ENCODE measurements at regions not wholly inside any gene's neighbourhood (a gene's known extent, or its start where the extent isn't known, plus 50 kb on each side); places are given as distances from the start of the nearest gene placed in this dataset.

DNA sequence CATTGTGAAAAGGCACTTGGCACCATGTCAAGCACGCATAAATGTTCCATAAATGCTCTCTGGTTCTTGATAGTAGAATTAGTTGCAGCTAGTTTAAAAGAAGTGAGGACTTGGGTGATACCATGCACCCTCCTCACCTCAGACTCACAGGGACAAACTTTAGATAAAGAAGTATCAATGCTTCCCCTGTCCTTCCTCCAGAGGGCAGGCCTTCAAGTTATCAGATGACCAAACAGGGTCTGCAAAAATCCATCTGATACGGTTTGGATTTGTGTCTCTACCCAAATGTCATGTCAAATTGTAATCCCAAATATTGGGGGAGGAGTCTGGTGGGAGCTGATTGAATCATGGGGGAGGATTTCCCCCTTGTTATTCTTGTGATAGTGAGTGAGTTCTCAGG is 54.1 kb downstream of the C1QL2 start:
- Mint-ChIP-seq H3K27ac (no peak overlapping the region), H3K4me1 (no peaks in the 10 kb centered on the region), H3K9me3 (peaks cover 19 to 26% of the 10 kb centered on the region in 2 donors), H3K4me3 (no peak overlapping the region), H3K27me3 (no peaks in the 10 kb centered on the region)
- no peak for DNase-seq
- ATAC-seq: no peak

DNA sequence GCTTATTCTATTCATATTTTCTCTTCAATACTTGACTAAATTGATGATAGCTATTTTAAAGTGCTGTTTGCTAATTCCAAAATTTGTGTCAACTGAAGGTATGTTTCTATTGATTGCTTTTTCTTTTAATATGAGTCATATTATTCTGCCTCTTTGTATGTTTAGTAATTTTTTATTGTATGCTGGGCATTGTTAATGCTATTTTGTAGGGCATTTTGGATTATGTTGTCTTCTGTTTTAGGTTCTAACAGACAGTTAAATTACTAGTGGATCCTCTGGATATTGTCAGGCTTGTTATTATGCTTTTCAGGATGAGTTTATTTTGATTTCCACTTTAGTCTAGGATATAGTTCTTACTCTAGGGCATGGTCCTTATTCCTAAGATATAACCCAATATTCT is 55.6 kb downstream of the C1QL2 start:
- Mint-ChIP-seq H3K27me3 (no peaks in the 10 kb centered on the region), H3K9me3 (peaks cover 27 to 37% of the 10 kb centered on the region in 2 donors)

DNA sequence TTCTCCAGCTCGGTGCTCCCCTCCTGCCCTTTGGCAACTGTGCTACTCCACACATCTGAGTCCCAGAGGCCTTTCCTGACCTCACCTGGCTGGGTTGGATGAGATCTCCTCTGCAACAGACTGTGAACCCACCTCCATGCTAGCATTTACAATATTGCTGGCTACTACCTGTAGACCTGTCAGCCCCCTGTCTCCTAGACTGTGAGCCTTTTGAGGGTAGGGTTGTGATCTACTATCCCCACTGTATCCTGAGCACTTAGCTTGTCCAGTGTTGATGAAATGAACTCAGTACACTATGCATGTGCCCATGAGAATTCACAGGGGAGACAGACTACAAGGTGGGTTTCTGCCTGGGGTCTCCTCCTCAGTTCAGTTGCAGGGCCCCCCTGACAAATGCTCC is 70.1 kb downstream of the C1QL2 start:
- Mint-ChIP-seq H3K4me3 (no peak overlapping the region), H3K27me3 (peaks cover 9% of the 10 kb centered on the region), H3K27ac (no peak overlapping the region), H3K4me1 (no peaks in the 10 kb centered on the region), H3K9me3 (no peaks in the 10 kb centered on the region)
- peak; percentile 28 for ATAC-seq
- no peak for DNase-seq

More for the DNA sequence above, 55.6 kb downstream of the C1QL2 start:
- Mint-ChIP-seq H3K27ac (no peak overlapping the region), H3K4me1 (no peaks in the 10 kb centered on the region), H3K4me3 (no peak overlapping the region)
- ATAC-seq (no peak), DNase-seq (no peak)

DNA sequence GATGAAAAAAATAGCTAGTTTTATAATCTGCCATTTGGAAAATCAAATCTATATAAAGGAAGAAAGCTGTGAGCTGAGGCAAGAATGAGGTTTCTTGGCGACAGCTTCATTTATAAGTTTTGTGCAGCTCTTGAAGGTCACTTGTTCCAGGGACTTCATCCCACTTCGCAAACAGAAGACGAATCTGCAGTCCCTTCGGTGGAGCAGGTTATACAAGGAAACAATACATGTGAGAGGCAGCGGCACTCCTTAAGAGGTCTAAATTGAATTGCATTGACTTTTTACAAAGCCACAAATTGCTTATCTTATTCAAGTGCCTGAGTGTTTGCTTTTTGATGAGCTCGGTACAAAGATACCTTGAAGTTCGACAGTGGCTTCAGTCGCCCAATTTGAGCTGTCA is 72.2 kb downstream of the C1QL2 start:
- Mint-ChIP-seq H3K27ac (no peak overlapping the region), H3K9me3 (no peaks in the 10 kb centered on the region), H3K4me3 (no peak overlapping the region), H3K27me3 (peaks cover 16% of the 10 kb centered on the region), H3K4me1 (no peaks in the 10 kb centered on the region)
- ATAC-seq: no peak
- DNase-seq: no peak

DNA sequence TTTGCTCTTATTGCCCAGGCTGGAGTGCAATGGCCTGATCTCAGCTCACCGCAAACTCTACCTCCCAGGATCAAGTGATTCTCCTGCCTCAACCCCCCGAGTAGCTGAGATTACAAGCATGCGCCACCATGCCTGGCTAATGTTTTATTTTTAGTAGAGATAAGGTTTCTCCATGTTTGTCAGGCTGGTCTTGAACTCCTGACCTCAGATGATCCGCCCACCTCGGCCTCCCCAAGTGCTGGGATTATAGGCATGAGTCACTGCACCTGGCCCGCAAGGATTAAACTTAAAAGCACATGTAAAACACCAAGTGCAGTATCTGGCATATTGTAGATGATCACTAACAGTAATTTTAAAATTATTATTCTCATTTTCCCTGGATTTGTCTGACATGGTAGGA is 72.9 kb downstream of the C1QL2 start:
- H3K27ac Mint-ChIP-seq: no peak overlapping the region
- no peak for DNase-seq
- H3K9me3 Mint-ChIP-seq: no peaks in the 10 kb centered on the region
- no peak for ATAC-seq
- peaks cover 9% of the 10 kb centered on the region for H3K27me3 Mint-ChIP-seq
- no peaks in the 10 kb centered on the region for H3K4me1 Mint-ChIP-seq
- no peak overlapping the region for H3K4me3 Mint-ChIP-seq

DNA sequence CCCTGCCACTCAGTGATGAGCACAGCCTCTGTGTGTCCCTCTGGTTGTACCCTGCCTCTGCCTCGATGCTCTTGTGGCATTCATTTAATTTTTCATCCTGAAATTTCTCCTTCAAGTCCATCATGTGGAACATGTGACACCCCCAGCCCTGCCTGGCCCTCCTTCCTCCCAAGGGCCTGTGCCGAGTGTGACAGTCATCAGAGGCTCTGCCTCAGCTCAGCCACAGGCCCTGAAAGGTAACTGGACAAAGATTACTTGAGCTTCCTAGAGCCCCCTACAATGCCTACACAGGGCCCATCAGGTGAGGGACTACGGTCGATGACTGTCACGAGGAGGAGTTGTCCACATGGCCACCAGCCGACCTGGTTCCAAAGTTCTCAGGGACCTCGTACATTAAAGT is 75.1 kb downstream of the C1QL2 start:
- ATAC-seq (no peak), DNase-seq (no peak)
- Mint-ChIP-seq H3K27me3 (peaks cover 9% of the 10 kb centered on the region), H3K4me3 (no peak overlapping the region), H3K4me1 (no peaks in the 10 kb centered on the region), H3K9me3 (no peaks in the 10 kb centered on the region), H3K27ac (no peak overlapping the region)

DNA sequence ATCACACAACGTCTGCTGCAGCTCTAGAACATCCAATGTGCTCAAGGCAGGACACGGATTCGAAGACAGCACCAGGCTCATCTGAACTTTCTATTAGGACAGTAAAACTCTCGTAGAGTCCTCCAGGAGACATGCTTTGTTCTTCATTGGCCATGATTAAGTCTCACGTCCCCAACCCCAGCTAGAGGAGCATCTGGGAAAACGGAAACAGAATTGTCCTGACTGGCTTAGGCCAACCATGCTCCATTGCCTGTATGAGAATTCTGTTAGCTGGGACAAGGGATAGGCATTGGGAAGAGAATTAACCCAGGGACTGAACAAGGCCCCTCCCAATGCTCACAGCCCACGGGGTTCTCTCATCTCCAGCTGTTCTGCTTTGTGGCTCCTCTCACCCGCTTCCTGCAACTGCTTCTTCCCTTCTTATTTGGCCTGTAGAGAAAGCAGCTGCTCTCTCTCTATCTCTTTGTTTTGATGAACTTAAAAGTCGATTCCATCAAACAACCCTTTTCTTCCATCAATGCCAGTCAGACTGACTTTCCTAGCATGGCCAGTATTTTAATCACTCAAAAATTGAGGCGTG is 75.6 kb downstream of the C1QL2 start:
- no peak overlapping the region for H3K4me3 Mint-ChIP-seq
- ATAC-seq: no peak
- no peaks in the 10 kb centered on the region for H3K9me3 Mint-ChIP-seq
- H3K4me1 Mint-ChIP-seq: no peaks in the 10 kb centered on the region
- H3K27me3 Mint-ChIP-seq: peaks cover 9% of the 10 kb centered on the region
- no peak overlapping the region for H3K27ac Mint-ChIP-seq
- no peak for DNase-seq

DNA sequence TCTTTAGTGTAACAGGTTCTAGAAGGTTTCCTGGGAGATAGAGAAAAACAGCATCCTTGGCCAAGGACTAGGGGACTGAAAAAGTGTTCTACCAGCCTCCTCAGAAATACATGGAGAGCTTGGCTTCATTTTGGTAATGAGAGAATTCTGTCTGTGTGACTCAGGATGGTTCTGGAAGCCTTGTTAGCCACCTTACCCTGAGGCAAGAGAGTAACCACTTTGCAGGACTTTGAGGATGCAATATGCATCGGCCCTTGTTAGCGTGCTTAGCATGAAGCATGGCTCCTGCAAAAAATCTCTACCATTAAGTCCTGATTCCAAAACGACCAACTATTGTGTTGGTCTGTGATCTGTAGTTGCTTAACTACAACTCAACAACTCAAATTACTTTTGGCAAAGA is 79.8 kb downstream of the C1QL2 start:
- H3K27ac Mint-ChIP-seq: no peak overlapping the region
- no peaks in the 10 kb centered on the region for H3K9me3 Mint-ChIP-seq
- no peaks in the 10 kb centered on the region for H3K4me1 Mint-ChIP-seq
- ATAC-seq (no peak), DNase-seq (no peak)
- H3K4me3 Mint-ChIP-seq: no peak overlapping the region
- peaks cover 17% of the 10 kb centered on the region for H3K27me3 Mint-ChIP-seq

DNA sequence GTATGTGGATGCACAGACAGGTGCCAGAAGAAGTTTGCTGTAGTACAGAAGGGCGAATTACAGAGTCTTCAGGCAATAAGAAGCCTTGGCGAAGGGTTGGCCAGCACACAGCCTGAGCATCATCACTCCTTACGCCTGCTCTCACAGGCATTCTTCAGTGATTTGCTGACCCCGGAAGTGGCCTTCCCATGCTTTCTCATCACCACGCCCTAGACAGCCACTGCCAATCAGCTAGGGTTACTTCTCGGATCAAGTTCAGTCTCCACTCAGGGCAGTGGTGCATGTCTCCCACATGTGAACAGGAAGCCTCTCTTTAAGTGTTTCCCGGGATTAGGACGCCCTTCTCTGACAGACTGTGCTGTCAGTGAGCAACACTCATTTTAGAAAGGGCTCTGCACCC is 81.8 kb downstream of the C1QL2 start:
- DNase-seq (no peak), ATAC-seq (no peak)
- Mint-ChIP-seq H3K4me1 (no peaks in the 10 kb centered on the region), H3K9me3 (no peaks in the 10 kb centered on the region), H3K27me3 (peaks cover 9% of the 10 kb centered on the region), H3K4me3 (no peak overlapping the region), H3K27ac (no peak overlapping the region)

DNA sequence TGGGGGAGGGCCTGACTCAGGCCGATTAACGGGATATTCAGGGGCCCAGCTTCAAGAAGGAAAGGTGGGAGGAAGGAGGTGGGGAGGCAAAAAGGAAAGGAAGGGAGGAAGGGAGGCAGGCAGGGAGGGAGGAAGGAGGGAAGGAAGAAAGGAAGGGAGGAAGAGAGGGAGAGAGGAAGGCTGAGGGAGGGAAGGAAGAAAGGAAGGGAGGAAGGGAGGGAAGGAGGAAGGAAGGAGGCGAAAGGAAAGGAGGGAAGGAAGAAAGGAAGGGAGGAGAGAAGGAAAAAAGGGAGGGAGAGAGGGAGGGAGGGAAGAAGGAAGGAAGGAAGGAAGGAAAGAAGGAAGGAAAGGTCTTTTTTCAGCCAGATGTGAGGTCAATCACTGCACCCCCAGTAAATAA is 85.3 kb downstream of the C1QL2 start:
- H3K27me3 Mint-ChIP-seq: peaks cover 9% of the 10 kb centered on the region
- H3K27ac Mint-ChIP-seq: peak overlapping the region in 1 of 2 donors; percentile 54
- H3K4me3 Mint-ChIP-seq: no peak overlapping the region
- ATAC-seq (no peak), DNase-seq (no peak)
- no peaks in the 10 kb centered on the region for H3K9me3 Mint-ChIP-seq
- H3K4me1 Mint-ChIP-seq: no peaks in the 10 kb centered on the region

DNA sequence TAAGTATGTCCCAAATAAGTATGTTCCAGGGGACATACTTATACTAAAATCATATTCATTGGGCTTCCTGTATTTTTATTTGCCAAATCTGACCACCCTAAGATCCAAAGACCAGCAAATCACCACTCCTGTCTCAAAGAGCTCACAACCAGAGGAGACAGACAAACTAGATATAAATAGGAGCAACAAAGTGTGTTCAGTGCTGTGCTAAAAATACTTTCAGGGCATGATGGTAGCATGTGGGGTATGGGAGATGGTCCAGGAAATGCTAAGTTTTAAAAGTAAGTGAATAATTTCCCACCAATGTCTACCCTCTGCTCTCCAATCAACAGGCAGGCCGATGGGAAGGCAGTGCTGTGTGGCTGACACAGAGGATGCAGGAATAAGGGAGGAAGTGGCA is 87.1 kb downstream of the C1QL2 start:
- peaks cover 9% of the 10 kb centered on the region for H3K27me3 Mint-ChIP-seq
- no peak for ATAC-seq
- no peak overlapping the region for H3K4me3 Mint-ChIP-seq
- H3K27ac Mint-ChIP-seq: no peak overlapping the region
- H3K9me3 Mint-ChIP-seq: no peaks in the 10 kb centered on the region
- no peaks in the 10 kb centered on the region for H3K4me1 Mint-ChIP-seq
- DNase-seq: no peak

DNA sequence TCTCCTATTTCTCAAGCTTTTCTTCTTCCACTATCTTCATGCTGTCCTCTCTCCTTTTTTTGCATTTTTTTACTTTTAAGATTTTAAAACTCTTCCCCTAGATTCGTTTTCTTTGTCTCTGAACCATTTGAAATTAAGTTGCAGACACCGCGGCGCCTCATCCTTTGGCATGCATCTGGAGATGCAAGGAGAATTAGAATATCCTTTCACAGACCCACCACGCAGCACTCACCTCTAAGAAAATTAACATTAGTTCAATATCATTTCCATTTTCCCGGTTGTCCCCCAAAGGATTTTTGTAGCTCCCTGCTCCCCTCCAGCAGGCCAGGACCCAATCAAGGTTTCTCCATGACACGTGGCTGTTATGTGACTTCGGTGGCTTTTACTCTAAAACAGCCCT is 88.8 kb downstream of the C1QL2 start:
- H3K9me3 Mint-ChIP-seq: no peaks in the 10 kb centered on the region
- H3K27me3 Mint-ChIP-seq: peaks cover 9% of the 10 kb centered on the region
- ATAC-seq: no peak
- DNase-seq: no peak
- H3K4me1 Mint-ChIP-seq: no peaks in the 10 kb centered on the region
- H3K27ac Mint-ChIP-seq: no peak overlapping the region
- no peak overlapping the region for H3K4me3 Mint-ChIP-seq

DNA sequence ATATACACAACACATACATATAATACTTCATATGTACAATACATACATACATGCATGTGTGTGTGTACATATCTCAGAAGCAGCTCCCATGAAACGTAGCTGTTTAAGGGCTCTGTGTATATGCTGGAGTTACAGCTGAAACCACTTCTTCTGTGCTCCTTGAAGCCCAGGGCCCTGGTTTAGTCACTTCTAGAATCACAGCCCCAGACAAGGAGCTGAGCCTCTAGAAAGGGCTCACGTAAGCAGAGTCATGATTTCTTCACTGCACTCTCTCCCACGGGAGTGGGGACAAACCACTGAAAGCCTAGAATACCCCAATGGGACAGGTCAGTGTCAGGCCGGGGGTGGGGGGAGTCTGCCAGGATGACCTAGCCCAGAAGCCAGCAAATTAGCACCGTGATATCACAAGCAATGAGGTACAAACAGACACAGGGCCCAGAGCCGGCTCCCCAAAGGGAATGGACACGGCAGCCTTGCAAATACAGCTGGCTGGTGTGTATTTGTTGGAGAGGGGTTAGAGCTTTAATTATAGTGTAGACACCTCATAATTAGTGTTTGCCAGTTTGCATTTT is 90.3 kb downstream of the C1QL2 start:
- ATAC-seq: no peak
- Mint-ChIP-seq H3K4me1 (no peaks in the 10 kb centered on the region), H3K27me3 (no peaks in the 10 kb centered on the region), H3K4me3 (no peak overlapping the region), H3K9me3 (no peaks in the 10 kb centered on the region), H3K27ac (no peak overlapping the region)
- no peak for DNase-seq

DNA sequence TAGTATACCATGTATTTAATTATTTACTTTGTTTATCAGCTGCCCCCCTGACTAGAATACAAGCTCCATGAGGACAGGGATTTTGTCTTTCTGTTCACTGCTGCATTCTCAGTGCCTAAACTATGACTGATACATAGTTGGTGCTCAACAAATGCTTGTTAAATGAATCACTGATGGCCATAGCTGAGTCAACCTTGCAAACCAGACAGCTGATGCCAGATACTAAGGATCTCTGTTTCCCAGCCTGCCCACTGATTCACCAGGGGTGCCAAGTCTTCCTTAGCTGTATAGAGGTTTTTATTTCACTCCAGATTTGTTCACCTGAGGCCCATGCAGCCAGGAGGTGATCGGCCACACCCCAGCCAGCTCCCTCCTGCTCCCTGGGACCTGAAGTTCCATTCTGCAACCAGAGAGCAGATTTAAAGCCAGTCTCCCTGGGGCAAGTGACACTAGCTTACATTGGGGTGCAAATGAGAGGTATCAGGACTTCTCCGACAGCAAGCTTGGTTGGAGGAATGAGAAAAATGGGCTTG is 92.2 kb downstream of the C1QL2 start:
- Mint-ChIP-seq H3K27ac (no peak overlapping the region), H3K27me3 (no peaks in the 10 kb centered on the region), H3K4me1 (no peaks in the 10 kb centered on the region), H3K4me3 (no peak overlapping the region), H3K9me3 (no peaks in the 10 kb centered on the region)
- DNase-seq (no peak), ATAC-seq (no peak)

DNA sequence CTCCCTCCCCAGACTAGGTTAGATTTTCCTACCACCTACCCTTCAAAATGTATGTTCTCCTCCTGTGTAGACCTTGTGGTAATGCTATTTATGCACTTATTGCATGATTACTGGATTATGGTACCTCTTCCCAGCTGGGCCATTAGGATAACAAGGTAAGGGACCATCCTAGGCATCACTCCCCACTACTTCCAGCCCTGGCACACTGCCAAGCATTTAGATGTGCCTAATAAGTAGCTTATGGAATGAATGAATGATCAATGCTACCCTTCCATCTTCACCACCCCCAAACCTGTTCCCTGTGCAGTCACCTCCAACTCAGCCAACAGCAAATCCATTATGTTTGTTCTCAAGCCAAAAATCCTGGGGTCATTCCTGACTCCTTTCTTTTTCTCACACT is 93.4 kb downstream of the C1QL2 start:
- DNase-seq (no peak), ATAC-seq (no peak)
- Mint-ChIP-seq H3K9me3 (no peaks in the 10 kb centered on the region), H3K27ac (no peak overlapping the region), H3K4me3 (no peak overlapping the region), H3K4me1 (no peaks in the 10 kb centered on the region), H3K27me3 (no peaks in the 10 kb centered on the region)

DNA sequence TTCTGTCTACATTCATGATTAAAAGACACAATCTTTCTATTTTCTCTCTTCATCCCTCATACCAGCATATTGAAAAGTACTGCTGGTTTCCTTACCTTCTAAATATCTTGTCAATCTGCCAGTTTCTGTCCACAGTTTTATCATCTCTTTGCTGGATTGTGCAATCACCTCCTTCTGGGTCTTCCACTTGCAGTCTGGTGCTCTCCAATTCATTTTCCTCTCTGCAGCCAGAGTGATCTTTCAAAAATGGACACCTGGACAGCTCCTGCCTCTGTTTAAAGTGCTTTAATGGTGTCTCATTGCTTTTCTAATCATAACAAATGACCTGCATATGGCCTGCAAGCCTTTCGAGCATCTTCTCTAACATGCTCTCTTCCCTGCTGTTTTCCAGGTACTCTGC is 94.0 kb downstream of the C1QL2 start:
- no peak for ATAC-seq
- no peak overlapping the region for H3K4me3 Mint-ChIP-seq
- no peak overlapping the region for H3K27ac Mint-ChIP-seq
- H3K27me3 Mint-ChIP-seq: no peaks in the 10 kb centered on the region
- no peak for DNase-seq
- no peaks in the 10 kb centered on the region for H3K9me3 Mint-ChIP-seq
- no peaks in the 10 kb centered on the region for H3K4me1 Mint-ChIP-seq

DNA sequence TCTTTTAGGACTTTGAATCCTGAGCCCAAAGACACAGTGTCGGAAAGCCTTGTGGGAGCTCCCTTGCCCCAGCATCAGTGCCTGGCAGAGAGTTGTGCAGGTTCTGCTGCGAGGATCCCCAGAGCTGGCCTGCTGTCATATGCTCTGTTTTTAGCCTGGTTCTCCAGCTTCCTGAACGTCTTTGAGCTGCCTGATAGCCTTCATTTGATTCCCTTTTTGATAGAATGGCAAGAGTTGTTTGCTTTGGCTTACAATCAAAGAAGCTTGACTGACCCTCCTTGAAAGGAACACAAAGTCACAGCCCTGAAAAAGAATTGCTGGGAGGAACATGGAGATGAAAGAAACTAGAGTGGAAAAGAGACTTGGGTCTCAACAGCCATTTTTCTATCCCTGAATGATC is 95.4 kb downstream of the C1QL2 start:
- H3K27me3 Mint-ChIP-seq: peaks cover 9% of the 10 kb centered on the region
- ATAC-seq: no peak
- no peak overlapping the region for H3K4me3 Mint-ChIP-seq
- H3K4me1 Mint-ChIP-seq: no peaks in the 10 kb centered on the region
- H3K9me3 Mint-ChIP-seq: no peaks in the 10 kb centered on the region
- DNase-seq: no peak
- H3K27ac Mint-ChIP-seq: no peak overlapping the region

Measured in stimulated activated naive CD8-positive, alpha-beta T cell treated with anti-CD3 and anti-CD28 coated beads, Interleukin-15, amount 100 ng/mL, for 72 hours (primary cell).